ENCODE measurements at regions not wholly inside any gene's neighbourhood (a gene's known extent, or its start where the extent isn't known, plus 50 kb on each side); places are given as distances from the start of the nearest gene placed in this dataset.

- TF ChIP-seq SMC3 (IDR thresholded peaks at IDR 0.05) (no peak), RCOR1 (IDR thresholded peaks at IDR 0.05; ENCODE audit: low read depth, low read length) (no peak), CEBPB (IDR thresholded peaks at IDR 0.05) (no peak), MYC (IDR thresholded peaks at IDR 0.05; ENCODE audit: borderline replicate concordance, low read length) (no peak), ZFP36 (IDR thresholded peaks at IDR 0.05; ENCODE audit: borderline replicate concordance, partially characterized antibody) (no peak)
- TF ChIP-seq, protein P1, sequence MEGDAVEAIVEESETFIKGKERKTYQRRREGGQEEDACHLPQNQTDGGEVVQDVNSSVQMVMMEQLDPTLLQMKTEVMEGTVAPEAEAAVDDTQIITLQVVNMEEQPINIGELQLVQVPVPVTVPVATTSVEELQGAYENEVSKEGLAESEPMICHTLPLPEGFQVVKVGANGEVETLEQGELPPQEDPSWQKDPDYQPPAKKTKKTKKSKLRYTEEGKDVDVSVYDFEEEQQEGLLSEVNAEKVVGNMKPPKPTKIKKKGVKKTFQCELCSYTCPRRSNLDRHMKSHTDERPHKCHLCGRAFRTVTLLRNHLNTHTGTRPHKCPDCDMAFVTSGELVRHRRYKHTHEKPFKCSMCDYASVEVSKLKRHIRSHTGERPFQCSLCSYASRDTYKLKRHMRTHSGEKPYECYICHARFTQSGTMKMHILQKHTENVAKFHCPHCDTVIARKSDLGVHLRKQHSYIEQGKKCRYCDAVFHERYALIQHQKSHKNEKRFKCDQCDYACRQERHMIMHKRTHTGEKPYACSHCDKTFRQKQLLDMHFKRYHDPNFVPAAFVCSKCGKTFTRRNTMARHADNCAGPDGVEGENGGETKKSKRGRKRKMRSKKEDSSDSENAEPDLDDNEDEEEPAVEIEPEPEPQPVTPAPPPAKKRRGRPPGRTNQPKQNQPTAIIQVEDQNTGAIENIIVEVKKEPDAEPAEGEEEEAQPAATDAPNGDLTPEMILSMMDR (IDR thresholded peaks at IDR 0.05) = no peak
Measured at GRCh38 chr2:59190518-59190917, 949.4 kb upstream of the FANCL start.

All from A549 (cell line).